HG02885 (cell line): ENCODE measurements at regions not wholly inside any gene's neighbourhood (a gene's known extent, or its start where the extent isn't known, plus 50 kb on each side); places are given as distances from the start of the nearest gene placed in this dataset.

ENCODE experiments used
- ATAC-seq: cut with Tn5 transposase; IDR thresholded peaks from one replicate; pipeline ENCODE4 v1.9.1; 2021; ENCODE audit warnings: mild to moderate bottlenecking; ENCODE audit not compliant: unreplicated experiment, poor library complexity

DNA sequence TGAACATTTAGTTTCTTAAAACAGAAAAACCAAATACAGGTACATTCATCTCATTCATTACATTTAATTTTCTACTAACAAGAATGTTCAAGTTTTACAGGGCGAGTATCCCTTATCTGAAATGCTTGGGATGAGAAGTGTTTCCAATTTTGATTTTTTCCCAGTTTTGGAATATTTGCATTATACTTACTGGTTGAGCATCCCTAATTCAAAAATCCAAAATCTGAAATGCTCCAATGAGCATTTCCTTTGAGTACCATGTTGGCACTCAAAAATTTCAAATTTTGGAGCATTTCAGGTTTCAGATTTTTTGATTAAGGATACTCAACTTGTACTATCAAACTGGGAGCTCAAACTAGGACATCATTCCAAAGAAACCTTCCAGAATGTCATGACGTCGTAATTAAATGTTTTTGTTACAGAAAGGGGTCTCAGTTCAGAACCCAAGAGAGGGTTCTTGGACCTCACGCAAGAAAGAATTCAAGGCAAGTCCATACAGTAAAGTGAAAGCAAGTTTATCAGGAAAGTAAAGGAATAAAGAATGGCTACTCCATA is 90.8 kb upstream of the PIK3CG start:
- no peak for ATAC-seq

DNA sequence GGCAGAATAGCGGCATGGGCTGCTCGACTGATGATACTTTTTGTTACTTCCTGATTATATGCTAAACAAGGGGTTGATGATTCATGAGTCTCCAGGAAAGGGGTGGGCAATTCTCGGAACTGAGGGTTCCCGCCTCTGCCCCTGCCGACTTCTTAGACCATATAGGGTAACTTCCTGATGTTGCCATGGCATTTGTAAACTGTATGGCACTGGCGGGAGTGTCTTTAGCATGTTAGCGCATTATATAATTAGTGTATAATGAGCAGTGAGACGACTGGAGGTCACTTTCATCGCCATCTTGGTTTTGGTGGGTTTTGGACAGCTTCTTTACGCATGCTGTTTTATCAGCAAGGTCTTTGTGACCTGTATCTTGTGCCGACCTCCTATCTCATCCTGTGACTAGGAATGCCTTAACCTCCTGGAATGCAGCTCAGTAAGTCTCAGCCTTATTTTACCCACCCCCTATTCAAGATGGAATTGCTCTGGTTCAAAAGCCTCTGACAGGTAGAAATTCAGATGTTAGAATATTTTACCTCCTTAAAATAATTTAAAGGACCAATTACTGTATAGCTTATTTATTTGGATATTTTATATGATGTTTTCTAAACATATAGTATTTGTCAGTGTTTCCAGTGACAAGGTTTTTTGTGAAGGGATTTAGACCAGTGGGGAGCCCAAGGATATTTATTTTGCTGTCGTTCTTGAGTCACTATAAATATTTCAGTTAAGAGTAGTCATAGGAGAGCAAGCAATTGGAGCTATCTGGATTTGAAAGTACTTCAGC is 90.1 kb upstream of the PIK3CG start:
- ATAC-seq: no peak

DNA sequence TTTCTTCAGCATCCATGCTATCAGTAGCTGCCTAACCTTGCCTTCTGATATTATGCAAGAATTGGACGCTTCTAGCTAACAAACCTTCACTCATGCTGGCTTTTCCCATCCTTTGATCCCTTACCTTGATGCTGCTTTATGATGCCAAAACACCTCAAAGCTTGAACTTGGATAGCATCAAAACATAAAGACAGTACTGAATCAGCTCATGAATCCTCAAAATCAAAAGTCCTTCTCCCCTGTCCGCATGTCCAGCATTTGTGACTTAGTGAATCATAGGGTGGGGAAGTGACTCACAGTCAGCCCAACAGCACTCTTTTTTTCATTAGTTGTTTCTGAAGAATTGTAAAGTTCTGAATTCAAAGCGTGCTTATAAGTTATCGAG is 89.5 kb upstream of the PIK3CG start:
- ATAC-seq: no peak

DNA sequence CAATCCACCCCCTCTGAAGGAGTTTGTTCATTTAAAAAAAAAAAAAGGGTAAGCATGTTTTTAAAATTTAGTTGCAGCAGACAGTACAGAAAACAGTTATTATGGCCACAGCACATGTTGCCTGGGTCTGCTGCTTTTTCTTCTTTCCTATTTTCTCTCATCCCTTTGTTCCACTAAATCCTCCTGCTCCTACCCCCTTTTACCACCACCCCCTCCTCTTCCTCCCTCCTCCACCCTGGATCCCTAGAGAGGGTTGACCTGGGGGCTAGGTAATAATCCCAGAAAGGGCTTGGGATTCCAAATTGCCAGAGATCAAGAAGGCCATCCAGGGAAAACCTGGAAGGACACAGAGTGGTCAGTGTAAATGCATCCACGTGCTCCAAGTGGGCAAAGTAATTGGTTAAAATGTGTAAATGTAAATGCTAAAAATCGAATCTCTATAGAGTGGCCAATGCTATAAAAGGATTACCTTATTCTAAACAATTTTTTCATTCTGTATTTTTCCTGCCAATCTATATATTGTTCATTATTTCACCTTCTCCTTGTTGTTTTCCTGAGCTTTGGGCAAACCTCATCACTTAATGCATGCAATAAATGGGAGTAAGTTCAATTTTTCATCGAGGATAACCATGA is 89.0 kb upstream of the PIK3CG start:
- ATAC-seq: no peak

DNA sequence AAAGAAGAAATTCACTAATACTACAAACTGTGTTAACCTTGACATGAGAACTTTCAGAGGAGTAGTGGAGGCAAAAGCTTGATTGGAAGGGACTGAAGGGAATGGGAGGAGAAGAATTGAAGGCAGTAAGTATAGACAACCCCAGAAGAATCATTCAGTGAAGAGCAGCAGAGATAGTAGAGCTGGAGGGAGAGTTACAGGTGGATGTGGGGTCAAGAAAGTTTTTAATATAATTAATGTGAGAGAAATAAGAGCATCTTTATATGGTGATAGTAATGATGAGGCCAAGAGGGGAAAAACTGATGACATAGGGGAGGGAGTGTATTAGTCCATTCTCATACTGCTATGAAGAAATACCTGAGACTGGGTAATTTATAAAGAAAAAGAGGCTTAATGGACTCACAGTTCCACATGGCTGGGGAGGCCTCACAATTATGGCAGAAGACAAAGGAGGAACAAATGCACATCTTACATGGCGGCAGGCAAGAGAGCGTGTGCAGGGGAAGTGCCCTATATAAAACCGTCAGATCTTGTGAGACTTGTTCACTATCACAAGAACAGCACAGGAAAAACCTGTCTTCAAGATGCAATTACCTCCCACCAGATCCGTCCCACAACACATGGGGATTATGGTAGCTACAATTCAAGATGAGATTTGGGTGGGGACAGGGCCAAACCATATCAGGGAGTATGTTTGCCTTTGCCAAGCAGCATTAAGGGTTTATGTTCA is 88.3 kb upstream of the PIK3CG start:
- ATAC-seq: no peak

DNA sequence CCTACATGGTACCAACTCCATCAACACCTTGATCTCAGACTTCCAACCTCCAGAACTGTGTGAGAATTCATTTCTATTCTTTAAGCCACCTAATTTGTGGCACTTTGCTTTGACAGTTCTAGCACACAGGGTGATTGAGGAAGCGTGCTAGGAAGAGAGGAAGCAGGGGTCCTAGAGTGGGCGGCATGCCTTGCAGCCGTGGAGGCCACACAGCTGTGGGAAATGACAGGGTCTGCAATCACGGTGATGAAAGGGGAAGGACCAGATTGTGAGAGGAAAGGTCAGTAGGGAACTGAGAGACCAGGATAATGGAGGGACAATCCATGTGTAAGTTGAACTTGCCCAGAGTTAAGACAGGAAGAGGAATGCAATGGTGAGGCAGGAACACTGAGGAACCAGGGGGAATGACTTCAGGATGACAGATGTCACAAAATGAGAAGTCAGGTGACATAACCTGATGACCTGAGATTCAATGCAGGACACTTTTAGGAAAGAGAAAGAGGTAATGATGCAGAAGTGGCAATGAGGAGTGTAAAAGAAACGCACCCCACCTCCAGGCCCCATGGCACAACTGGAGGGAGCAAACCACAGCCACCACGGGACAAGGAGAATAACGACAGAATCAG is 87.3 kb upstream of the PIK3CG start:
- no peak for ATAC-seq

DNA sequence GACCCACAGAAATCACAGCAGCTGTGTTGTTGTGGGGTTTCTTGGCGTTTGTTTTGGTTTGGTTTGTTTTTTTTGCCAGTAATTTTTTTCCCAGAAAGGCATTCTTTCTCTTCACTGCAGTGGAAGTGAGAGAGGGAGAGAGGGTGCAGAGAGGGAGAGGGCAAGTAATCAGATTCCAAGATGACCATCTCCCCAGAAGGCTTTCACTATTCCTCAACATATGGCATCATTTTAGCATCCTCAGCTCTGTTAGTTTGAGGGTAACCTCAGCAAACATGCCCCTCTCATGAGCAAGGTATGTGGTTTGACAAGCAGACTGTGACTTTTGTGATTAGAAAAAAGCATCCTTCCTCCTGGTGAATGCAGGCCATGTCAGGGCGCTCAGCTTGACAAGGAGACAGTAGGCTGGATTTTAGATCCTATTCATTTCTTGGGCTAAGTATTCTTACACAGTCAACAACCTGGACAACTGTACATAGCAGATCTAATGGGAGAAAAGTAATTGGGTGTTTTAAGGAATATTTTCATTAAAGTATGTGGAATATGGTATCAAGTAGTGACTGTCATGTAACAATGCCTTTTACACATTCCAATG is 86.3 kb upstream of the PIK3CG start:
- ATAC-seq: no peak

DNA sequence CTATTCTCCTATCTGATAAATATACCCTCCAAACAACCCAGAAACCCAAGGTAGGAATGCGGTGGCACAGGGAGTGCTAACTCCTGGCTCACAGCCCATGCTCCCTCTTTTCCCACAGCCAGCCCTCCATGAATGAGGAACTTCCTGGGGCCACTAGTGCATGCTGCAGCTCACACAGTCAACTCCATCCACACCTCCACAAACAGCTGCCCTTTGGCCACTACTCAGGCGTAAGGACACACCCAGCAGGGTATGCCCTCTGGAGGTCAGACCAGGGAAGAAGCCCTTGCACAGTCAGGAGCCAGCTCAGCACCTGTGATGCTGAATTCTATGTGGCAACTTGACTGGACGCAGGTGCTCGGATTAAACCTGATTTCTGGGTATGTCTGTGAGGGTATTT is 85.2 kb upstream of the PIK3CG start:
- ATAC-seq: no peak

DNA sequence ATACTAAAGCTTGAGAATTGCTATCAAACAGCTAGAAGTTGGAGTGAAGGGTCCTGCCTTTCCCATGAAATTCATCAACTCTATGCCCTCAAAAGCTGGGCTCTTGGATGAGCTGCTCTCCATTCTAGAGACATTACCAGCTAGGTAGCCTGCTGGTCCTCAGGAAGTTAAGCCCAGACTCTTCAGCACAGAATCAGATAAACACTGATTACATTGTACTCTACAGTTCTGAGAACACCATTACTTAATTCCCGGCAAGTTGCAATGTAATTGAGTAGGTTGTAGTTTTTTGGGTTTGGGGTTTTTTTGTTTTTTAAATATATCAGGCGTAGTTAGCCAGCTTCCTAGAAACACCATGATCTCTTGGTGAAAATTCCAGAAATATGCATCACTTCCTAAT is 84.1 kb upstream of the PIK3CG start:
- ATAC-seq: no peak

DNA sequence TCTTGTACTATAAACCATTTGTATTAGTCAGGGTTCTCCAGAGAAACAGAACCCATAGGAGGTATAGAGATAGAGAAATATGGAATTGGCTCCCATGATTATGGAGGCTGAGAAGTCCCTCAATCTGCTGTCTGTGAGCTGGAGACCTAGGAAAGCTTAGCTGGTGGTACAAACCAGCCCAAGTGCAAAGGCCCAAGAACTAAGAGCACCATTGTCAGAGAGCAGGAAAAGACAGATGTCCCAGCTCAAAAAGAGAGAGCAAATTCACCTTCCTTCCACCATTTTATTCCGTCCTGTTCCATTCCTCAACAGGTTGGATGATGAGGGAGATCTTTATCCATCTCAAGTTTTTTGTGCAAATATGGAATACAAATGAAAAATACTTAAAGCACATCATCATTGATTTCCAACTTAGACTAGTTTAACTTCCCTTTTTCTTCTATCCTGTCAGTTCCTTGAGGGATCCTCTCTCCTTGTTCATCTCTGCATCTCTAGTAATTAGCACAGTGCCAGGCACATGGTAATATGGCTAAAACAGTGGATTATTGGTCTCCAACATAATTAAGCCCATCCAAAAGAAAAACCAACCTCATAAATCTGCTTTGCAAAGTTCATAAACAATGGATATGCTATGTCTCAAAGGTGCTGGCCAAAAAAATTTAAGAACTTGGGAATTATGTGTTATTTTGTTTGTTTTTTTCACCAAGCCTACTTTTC is 83.1 kb upstream of the PIK3CG start:
- no peak for ATAC-seq

DNA sequence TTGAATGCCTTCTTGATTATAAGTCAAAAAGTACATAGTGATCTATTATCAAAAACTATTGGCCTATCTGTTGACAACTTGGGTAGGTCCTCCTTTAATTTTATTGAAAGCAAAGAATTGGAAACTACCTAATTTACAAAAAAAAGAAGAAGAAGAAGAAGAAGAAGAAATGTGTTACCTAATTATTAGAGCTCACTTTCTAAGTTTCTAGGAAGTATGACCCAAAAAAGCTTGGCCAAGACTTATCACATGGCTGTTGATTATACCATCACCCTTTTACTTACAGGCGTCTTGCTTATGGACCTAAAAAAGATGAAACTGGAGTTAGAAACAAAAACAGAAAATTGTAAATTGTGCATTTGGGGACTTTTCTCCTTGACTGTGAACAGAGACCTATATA is 81.8 kb upstream of the PIK3CG start:
- ATAC-seq: no peak

DNA sequence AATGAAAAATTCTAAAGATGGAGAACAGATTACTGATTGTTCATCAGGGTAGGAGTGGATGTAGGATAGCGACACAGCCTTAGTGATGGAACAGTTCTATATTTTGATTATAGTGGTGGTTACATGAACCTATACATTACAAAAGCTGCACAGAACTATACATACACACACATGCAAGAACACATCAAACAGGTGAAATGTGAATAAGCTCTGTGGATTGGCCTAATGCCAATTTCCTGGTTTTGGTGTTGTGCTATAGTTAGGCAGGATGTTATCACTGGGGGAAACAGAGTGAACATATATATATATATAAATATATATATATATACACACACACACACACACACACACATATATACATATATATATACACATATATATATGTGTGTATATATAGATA is 76.4 kb upstream of the PIK3CG start:
- ATAC-seq: no peak

DNA sequence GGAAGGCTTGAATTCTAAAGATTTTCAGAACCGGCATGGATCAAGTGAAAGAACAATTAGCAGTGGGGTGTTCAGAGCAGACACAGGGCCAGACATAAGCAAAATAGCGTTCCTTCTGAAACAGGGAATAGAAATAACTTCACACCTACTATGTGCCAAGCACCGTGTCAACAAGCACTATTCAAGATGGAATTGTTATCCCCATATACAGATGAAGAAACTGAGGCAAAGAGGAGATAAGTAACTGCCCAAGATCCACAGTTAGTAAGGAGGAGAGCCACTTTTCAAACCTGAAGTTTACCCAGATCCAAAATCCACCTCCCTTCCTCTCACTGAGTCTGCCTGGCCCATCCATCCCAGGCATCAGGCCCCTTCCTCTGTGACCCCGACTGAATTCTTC is 73.6 kb upstream of the PIK3CG start:
- no peak for ATAC-seq

DNA sequence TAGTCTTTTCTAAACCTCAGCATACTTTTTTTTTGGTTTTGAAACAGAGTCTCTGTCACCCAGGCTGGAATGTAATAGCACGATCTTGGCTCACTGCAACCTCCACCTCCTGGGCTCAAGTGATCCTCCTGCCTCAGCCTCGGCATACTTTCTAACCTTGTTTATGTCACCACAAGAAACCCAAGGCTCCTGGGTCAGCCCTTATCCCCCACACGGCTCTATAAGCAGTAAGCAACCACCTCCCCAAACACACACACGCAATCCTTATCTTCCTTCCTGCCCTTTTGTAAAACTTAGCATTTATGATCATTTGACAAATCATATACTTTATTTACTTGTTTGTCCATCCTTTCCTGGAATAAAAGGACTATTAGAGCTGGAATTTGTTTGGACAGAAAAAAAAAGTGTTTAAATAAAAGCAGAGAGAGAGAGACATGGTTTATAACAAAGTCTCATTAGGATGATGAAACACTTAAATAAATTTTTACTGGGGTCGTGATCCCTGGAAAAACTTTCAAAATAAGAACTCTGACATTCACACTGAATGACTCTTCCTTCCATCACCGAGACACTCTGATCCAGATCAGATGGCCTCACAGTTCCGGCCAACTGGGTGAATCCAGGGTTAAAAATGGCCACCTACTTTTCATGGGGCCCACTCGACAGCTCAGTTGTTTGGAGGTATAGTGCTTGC is 72.7 kb upstream of the PIK3CG start:
- no peak for ATAC-seq

DNA sequence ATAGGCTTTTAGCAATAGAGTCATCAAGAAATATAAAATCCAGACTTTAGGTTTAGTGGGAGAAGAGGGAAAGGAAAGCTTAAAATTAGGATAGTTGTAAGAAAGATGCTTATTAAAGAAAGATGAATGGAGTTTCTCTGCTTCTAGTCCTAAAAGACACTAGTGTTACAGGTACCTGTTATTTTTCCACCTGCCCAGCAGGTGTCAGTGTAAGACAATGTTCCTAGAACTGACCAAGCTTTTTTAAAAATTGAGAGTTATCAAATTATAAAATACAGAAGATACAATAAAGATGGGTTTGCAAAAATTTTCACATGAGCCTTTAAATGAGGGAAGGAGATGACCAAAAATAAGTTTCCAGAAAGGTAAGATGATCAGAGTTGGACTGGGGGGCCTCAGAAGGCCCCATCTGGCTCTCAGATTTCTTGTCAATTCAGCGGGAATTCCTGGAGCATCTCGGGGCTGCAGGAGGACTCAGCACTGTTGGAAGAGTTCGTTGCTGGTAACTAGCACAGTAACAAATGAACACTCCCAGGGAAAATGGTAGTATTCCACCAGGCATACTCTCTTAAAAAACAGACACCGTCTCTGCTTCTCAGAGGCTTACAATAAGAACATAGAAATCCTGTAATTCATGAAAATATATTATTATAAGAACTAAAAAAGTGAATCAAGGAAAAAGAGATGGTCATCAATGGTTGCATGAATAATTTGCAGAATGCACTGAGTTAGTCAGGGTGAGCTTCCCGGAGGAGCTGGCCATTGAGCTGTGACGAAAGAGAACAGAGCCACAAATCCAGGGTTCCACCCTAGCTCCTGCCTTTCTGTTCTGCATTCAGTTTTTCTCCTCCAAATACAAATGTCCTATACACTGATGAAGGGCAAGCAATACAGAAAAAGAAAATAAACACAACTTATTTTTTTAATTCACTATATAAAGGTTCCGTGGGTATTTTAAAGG is 71.8 kb upstream of the PIK3CG start:
- no peak for ATAC-seq

DNA sequence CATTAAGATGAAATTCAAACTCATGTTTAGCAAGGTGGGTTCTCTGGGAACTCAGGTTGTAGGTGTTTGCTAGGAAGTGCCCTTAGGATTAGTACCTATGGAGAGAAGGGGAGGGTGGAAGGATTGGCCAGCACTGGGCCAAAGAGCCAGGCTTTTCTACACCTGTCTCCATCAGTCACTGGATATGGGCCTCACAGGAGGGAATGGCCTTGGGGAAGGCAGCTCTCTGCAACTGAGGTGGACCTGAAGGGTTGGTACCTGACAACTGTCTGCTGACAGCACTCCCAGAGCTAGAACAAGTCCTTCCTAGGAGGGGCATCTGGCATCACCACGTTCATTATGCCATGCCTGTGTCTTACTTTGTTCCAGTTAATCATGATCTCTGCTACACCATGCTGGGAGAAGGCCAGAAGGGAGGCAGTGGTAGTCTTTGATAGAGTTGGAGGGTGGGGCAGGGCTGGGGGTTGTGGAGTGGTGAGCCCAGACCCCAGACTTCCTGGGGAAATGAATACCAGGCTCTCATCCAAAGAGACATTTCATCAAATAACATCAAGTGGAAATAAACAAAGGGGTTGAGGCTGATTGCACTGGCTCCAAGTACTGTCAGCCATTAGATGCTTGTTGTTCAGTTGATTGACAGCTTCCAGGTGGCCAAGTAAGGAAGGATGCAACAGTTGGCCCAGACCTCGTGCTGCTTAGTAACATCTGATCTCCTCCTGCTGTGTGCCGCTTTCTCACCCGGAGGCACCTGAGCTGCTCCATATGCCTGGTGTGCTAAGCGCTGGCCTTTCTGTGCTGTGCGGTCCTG is 70.6 kb upstream of the PIK3CG start:
- no peak for ATAC-seq
